ENCODE measurements at regions not wholly inside any gene's neighbourhood (a gene's known extent, or its start where the extent isn't known, plus 50 kb on each side); places are given as distances from the start of the nearest gene placed in this dataset.

- Histone ChIP-seq H3K27me3 (ENCODE audit: insufficient read depth, low read length) (no peaks in the 10 kb centered on the region), H2BK5ac (ENCODE audit: insufficient read length, low read length) (no peak overlapping the region), H2BK120ac (ENCODE audit: low read depth, low read length, poor library complexity, severe bottlenecking) (no peak overlapping the region), H2BK15ac (ENCODE audit: low read depth, low read length) (no peak overlapping the region), H3K27ac (ENCODE audit: insufficient read length, low read depth, low read length) (no peak overlapping the region), H2AK5ac (ENCODE audit: insufficient read length, low read length) (no peak overlapping the region), H3K23me2 (ENCODE audit: insufficient read length, low read depth, low read length, poor library complexity, severe bottlenecking) (no peaks in the 10 kb centered on the region), H3K79me1 (ENCODE audit: insufficient read depth, low read depth, low read length, poor library complexity, severe bottlenecking) (no peaks in the 10 kb centered on the region), H3K23ac (ENCODE audit: insufficient read length, low read depth, low read length) (no peak overlapping the region), H3K56ac (ENCODE audit: insufficient read length, low read depth, low read length) (no peak overlapping the region), H4K5ac (ENCODE audit: insufficient read length, low read depth, low read length) (no peak overlapping the region), H3K79me2 (ENCODE audit: insufficient read depth, low read length) (no peaks in the 10 kb centered on the region), H4K91ac (ENCODE audit: insufficient read length, low read depth, low read length) (no peak overlapping the region), H3K9me3 (ENCODE audit: control insufficient read depth, low read depth, low read length) (peaks cover 7% of the 10 kb centered on the region), H4K20me1 (ENCODE audit: control insufficient read depth, insufficient read depth, insufficient read length) (no peaks in the 10 kb centered on the region), H4K8ac (replicated peaks; ENCODE audit: insufficient read length, low read depth, low read length) (no peak overlapping the region), H2BK20ac (ENCODE audit: low read depth, low read length, poor library complexity, severe bottlenecking) (no peak overlapping the region), H3T11ph (ENCODE audit: low read length) (no peak overlapping the region), H3K14ac (ENCODE audit: insufficient read depth, low read length) (no peak overlapping the region), H2BK12ac (ENCODE audit: insufficient read length, low read depth, low read length) (no peak overlapping the region), H3K4me1 (ENCODE audit: insufficient read depth, low read length) (no peaks in the 10 kb centered on the region), H3K4ac (ENCODE audit: low read depth, low read length) (no peak overlapping the region), H3K18ac (ENCODE audit: insufficient read length, low read depth, low read length) (no peak overlapping the region), H2AFZ (ENCODE audit: low read length) (no peak overlapping the region), H3K4me2 (ENCODE audit: insufficient read depth, insufficient read length, low read length) (no peak overlapping the region), H3K9ac (ENCODE audit: extremely low read depth, insufficient read length, low read length) (no peak overlapping the region)
- TF ChIP-seq CTCF (conservative IDR thresholded peaks at IDR 0.05): no peak
- Mint-ChIP-seq H3K4me3 (no peak overlapping the region), H3K9me3 (peaks cover 28 to 47% of the 10 kb centered on the region in 2 experiments), H3K27ac (no peak overlapping the region), H3K27me3 (ENCODE audit: low read depth) (no peaks in the 10 kb centered on the region), H3K4me1 (no peaks in the 10 kb centered on the region), H3K36me3 (ENCODE audit: insufficient read depth in 1 of 3, low read depth in 3 of 3) (peaks cover 7 to 22% (median 18%) of the 10 kb centered on the region in 3 experiments; a peak in 6 of 7 replicates)
- DNase-seq: no peak
- no CpG with 5 or more reads among the region's 6 CpGs for WGBS (ENCODE audit: extremely low coverage, insufficient read length, low lambda C conversion rate)
Observed at GRCh38 chr1:106659490-106660244, 396.8 kb upstream of the PRMT6 start.

All from H9 (cell line).